ENCODE measurements at regions not wholly inside any gene's neighbourhood (a gene's known extent, or its start where the extent isn't known, plus 50 kb on each side); places are given as distances from the start of the nearest gene placed in this dataset.

DNA sequence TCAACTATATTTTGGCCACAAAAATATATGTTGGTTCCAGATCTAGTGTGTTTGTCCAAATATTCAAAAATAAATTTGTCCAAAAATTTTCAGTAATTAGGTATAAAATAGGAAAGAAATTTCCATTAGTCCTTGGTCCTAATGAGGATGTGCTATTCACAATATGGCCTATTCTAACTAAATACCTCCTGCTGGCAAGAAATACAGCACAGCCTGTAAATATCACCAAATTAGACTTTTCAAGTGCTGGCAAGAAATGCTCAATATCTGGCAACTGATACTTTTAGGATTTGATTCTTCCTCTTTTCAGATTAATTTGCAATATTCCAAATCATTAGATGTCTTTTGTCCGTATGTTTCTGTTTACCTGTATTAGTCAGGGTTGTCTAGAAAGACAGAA is 1446.2 kb downstream of the LRFN5 start:
- TF ChIP-seq, protein P1, sequence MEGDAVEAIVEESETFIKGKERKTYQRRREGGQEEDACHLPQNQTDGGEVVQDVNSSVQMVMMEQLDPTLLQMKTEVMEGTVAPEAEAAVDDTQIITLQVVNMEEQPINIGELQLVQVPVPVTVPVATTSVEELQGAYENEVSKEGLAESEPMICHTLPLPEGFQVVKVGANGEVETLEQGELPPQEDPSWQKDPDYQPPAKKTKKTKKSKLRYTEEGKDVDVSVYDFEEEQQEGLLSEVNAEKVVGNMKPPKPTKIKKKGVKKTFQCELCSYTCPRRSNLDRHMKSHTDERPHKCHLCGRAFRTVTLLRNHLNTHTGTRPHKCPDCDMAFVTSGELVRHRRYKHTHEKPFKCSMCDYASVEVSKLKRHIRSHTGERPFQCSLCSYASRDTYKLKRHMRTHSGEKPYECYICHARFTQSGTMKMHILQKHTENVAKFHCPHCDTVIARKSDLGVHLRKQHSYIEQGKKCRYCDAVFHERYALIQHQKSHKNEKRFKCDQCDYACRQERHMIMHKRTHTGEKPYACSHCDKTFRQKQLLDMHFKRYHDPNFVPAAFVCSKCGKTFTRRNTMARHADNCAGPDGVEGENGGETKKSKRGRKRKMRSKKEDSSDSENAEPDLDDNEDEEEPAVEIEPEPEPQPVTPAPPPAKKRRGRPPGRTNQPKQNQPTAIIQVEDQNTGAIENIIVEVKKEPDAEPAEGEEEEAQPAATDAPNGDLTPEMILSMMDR (IDR thresholded peaks at IDR 0.05) = no peak
- TF ChIP-seq POLR2A (IDR thresholded peaks at IDR 0.05) (no peak), EP300 (IDR thresholded peaks at IDR 0.05; ENCODE audit: low read depth) (no peak), POLR2AphosphoS5 (IDR thresholded peaks at IDR 0.05) (no peak)
